Uterus (tissue), 3 donors: ENCODE measurements at regions not wholly inside any gene's neighbourhood (a gene's known extent, or its start where the extent isn't known, plus 50 kb on each side); places are given as distances from the start of the nearest gene placed in this dataset.

ENCODE experiments used
- DNase-seq, 2 donors: peaks; one replicate each; pipeline ENCODE4 v3.0.0-alpha.2; 2019 to 2020
- H3K27ac ChIP-seq, 2 donors: fragments of 200-600 bp; sonication (generic); 1 replicate in 1 of 2; 2 replicates in 1 of 2; pipeline ENCODE4 v1.5.1; 2016 to 2018
- H3K27me3 ChIP-seq, 2 donors: fragments of 200-600 bp; sonication (generic); one replicate each; pipeline ENCODE4 v1.5.1; 2018 to 2019; ENCODE audit warnings: control low read depth in 1 of 2
- H3K36me3 ChIP-seq, 2 donors: fragments of 200-600 bp; sonication (generic); one replicate each; pipeline ENCODE4 v1.5.1; 2019; ENCODE audit warnings: control low read depth in 1 of 2
- H3K4me1 ChIP-seq, 2 donors: fragments of 200-600 bp; sonication (generic); one replicate each; pipeline ENCODE4 v1.5.1; 2018 to 2019; ENCODE audit warnings: control low read depth in 1 of 2
- H3K4me3 ChIP-seq, 2 donors: fragments of 200-600 bp; sonication (generic); 1 replicate in 1 of 2; 2 replicates in 1 of 2; pipeline ENCODE4 v1.5.1; 2018 to 2019; ENCODE audit warnings: mild to moderate bottlenecking in 1 of 2
- H3K9me3 ChIP-seq, 2 donors: fragments of 200-600 bp; sonication (generic); one replicate each; pipeline ENCODE4 v1.5.1; 2019; ENCODE audit warnings: control low read depth in 1 of 2
- CTCF ChIP-seq, 4 experiments: fragments of 200-600 bp in 2 of 4; fragments of 450-650 bp in 2 of 4; sonication (generic) in 2 of 4; IDR thresholded peaks; one replicate each; pipeline ENCODE4 v1.5.1; 2016 to 2019; ENCODE audit warnings: antibody characterized with exemption in 4 of 4, mild to moderate bottlenecking in 2 of 4, moderate library complexity in 1 of 4
- POLR2A ChIP-seq, 2 donors: fragments of 450-650 bp; IDR thresholded peaks; one replicate each; pipeline ENCODE4 v1.6.1; 2016; ENCODE audit warnings: antibody characterized with exemption in 2 of 2, mild to moderate bottlenecking in 1 of 2, moderate library complexity in 1 of 2
- intact Hi-C: fragments of 100-400 bp; cut with DNase I; formaldehyde crosslinking; loops from one replicate; pipeline ENCODE4 v1.15.1; 2023; ENCODE audit warnings: low total_unique reads
- donor health status: DM: yes; HTN: yes; CAD: no.

- TF ChIP-seq POLR2A (IDR thresholded peaks at IDR 0.05) (no peak), CTCF (IDR thresholded peaks at IDR 0.05) (no peak)
- Histone ChIP-seq H3K27ac (no peak overlapping the region), H3K27me3 (no peaks in the 10 kb centered on the region), H3K4me1 (no peaks in the 10 kb centered on the region), H3K4me3 (no peak overlapping the region), H3K36me3 (no peaks in the 10 kb centered on the region), H3K9me3 (no peaks in the 10 kb centered on the region)
- no peak for DNase-seq
- intact Hi-C loops, result no loop called here
Measured at GRCh38 chr17:27049104-27049784, 244.7 kb upstream of the WSB1 start.

GRCh38 chr17:27065588-27065987 lies 228.3 kb upstream of the WSB1 start:
- Histone ChIP-seq H3K9me3 (no peaks in the 10 kb centered on the region), H3K4me3 (no peak overlapping the region), H3K27ac (no peak overlapping the region), H3K4me1 (no peaks in the 10 kb centered on the region), H3K27me3 (no peaks in the 10 kb centered on the region), H3K36me3 (no peaks in the 10 kb centered on the region)
- intact Hi-C loops, result no loop called here
- DNase-seq, result no peak
- TF ChIP-seq CTCF (IDR thresholded peaks at IDR 0.05) (no peak), POLR2A (IDR thresholded peaks at IDR 0.05) (no peak)

- no peaks in the 10 kb centered on the region for H3K27me3 ChIP-seq
- no peaks in the 10 kb centered on the region for H3K9me3 ChIP-seq
- TF ChIP-seq POLR2A (IDR thresholded peaks at IDR 0.05), result no peak
- TF ChIP-seq CTCF (IDR thresholded peaks at IDR 0.05), result no peak
- H3K36me3 ChIP-seq, result no peaks in the 10 kb centered on the region
- intact Hi-C loops, result no loop called here
- no peak for DNase-seq
- H3K4me1 ChIP-seq, result no peaks in the 10 kb centered on the region
- no peak overlapping the region for H3K27ac ChIP-seq
- no peak overlapping the region for H3K4me3 ChIP-seq
Measured at GRCh38 chr17:27066315-27066714, 227.6 kb upstream of the WSB1 start.

- TF ChIP-seq CTCF (IDR thresholded peaks at IDR 0.05) (no peak), POLR2A (IDR thresholded peaks at IDR 0.05) (no peak)
- Histone ChIP-seq H3K27ac (no peak overlapping the region), H3K4me1 (no peaks in the 10 kb centered on the region), H3K27me3 (no peaks in the 10 kb centered on the region), H3K4me3 (no peak overlapping the region), H3K36me3 (no peaks in the 10 kb centered on the region), H3K9me3 (no peaks in the 10 kb centered on the region)
- DNase-seq, result no peak
- intact Hi-C loops, result no loop called here
Measured at GRCh38 chr17:27069842-27070508, 223.9 kb upstream of the WSB1 start.

- Histone ChIP-seq H3K27me3 (no peaks in the 10 kb centered on the region), H3K27ac (no peak overlapping the region), H3K4me1 (no peaks in the 10 kb centered on the region), H3K36me3 (no peaks in the 10 kb centered on the region), H3K9me3 (no peaks in the 10 kb centered on the region), H3K4me3 (no peak overlapping the region)
- intact Hi-C loops, result no loop called here
- no peak for DNase-seq
- no peak for TF ChIP-seq POLR2A (IDR thresholded peaks at IDR 0.05)
- TF ChIP-seq CTCF (IDR thresholded peaks at IDR 0.05), result no peak
Measured at GRCh38 chr17:27070836-27071235, 223.1 kb upstream of the WSB1 start.
